GM23338 (cell line): ENCODE measurements at regions not wholly inside any gene's neighbourhood (a gene's known extent, or its start where the extent isn't known, plus 50 kb on each side); places are given as distances from the start of the nearest gene placed in this dataset.

Experiments
- ATAC-seq: fragments of 200-7000 bp; cut with Tn5 transposase; 3 replicates; pipeline ENCODE4 v1.9.1; 2020
- DNase-seq: peaks from one replicate; pipeline ENCODE4 v3.0.0-alpha.2; 2015; ENCODE audit warnings: low spot score
- H2AFZ ChIP-seq: fragments of 200-600 bp; sonication (generic); 2 replicates; pipeline ENCODE4 v1.8.0; 2016; ENCODE audit warnings: antibody characterized with exemption, mild to moderate bottlenecking, moderate library complexity
- H3F3A ChIP-seq: fragments of 200-600 bp; sonication (generic); replicated peaks from 2 replicates; pipeline ENCODE4 v1.8.0; 2017; ENCODE audit warnings: antibody characterized with exemption, mixed run types, low read depth
- H3K27ac ChIP-seq: fragments of 200-600 bp; sonication (generic); 2 replicates; pipeline ENCODE4 v1.6.1; 2016; ENCODE audit warnings: low read depth
- H3K27me3 ChIP-seq: fragments of 200-600 bp; sonication (generic); 2 replicates; pipeline ENCODE4 v1.8.0; 2016; ENCODE audit warnings: mild to moderate bottlenecking, mixed run types, moderate library complexity; ENCODE audit not compliant: insufficient read depth
- H3K36me3 ChIP-seq: fragments of 200-600 bp; sonication (generic); 2 replicates; pipeline ENCODE4 v1.8.0; 2016; ENCODE audit warnings: mild to moderate bottlenecking; ENCODE audit not compliant: insufficient read depth
- H3K4me1 ChIP-seq: fragments of 200-600 bp; sonication (generic); 2 replicates; pipeline ENCODE4 v1.8.0; 2016; ENCODE audit warnings: mild to moderate bottlenecking, moderate library complexity; ENCODE audit not compliant: insufficient read depth
- H3K4me2 ChIP-seq: fragments of 200-600 bp; sonication (generic); 2 replicates; pipeline ENCODE4 v1.7.1; 2017; ENCODE audit warnings: mixed run types
- H3K4me3 ChIP-seq: fragments of 200-600 bp; sonication (generic); 2 replicates; pipeline ENCODE4 v1.6.1; 2016; ENCODE audit warnings: mixed run types
- H3K79me2 ChIP-seq: fragments of 200-600 bp; sonication (generic); replicated peaks from 2 replicates; pipeline ENCODE4 v1.8.0; 2017; ENCODE audit warnings: mild to moderate bottlenecking; ENCODE audit not compliant: insufficient read depth
- H3K9me2 ChIP-seq: fragments of 200-600 bp; sonication (generic); 2 replicates; pipeline ENCODE4 v1.8.0; 2017; ENCODE audit not compliant: insufficient read depth
- H4K20me1 ChIP-seq: fragments of 200-600 bp; sonication (generic); replicated peaks from 2 replicates; pipeline ENCODE4 v1.8.0; 2017; ENCODE audit warnings: mild to moderate bottlenecking; ENCODE audit not compliant: insufficient read depth
- H3K27ac Mint-ChIP-seq: 2 replicates; pipeline ENCODE4 v1.8.0; 2020; ENCODE audit warnings: inconsistent platforms, mild to moderate bottlenecking, moderate library complexity, mixed read lengths
- H3K27me3 Mint-ChIP-seq: 3 replicates; pipeline ENCODE4 v1.8.0; 2022; ENCODE audit warnings: low read depth, mild to moderate bottlenecking, moderate library complexity, mixed read lengths, inconsistent platforms; ENCODE audit not compliant: insufficient read depth, poor library complexity
- H3K36me3 Mint-ChIP-seq: 3 replicates; pipeline ENCODE4 v1.8.0; 2021; ENCODE audit warnings: low read depth, mild to moderate bottlenecking, inconsistent platforms, moderate library complexity, mixed read lengths
- H3K4me1 Mint-ChIP-seq: 3 replicates; pipeline ENCODE4 v1.8.0; 2020; ENCODE audit warnings: mild to moderate bottlenecking, inconsistent platforms, mixed read lengths
- H3K4me3 Mint-ChIP-seq: 3 replicates; pipeline ENCODE4 v1.8.0; 2021; ENCODE audit warnings: moderate library complexity, mild to moderate bottlenecking, inconsistent platforms, mixed read lengths
- H3K9me3 Mint-ChIP-seq: 3 replicates; pipeline ENCODE4 v1.8.0; 2020; ENCODE audit warnings: moderate library complexity, mild to moderate bottlenecking, inconsistent platforms, mixed read lengths
- CREB1 ChIP-seq: fragments of 250-450 bp; sonication (Bioruptor Pico); IDR thresholded peaks from 2 replicates; pipeline ENCODE4 v1.5.0; 2020; ENCODE audit warnings: low read depth, mild to moderate bottlenecking, moderate library complexity
- EZH2 ChIP-seq: fragments of 200-600 bp; sonication (generic); IDR thresholded peaks from one replicate; pipeline ENCODE4 v1.8.0; 2017; ENCODE audit warnings: antibody characterized with exemption, mild to moderate bottlenecking, low read depth; ENCODE audit not compliant: unreplicated experiment
- EZH2phosphoT487 ChIP-seq: fragments of 200-600 bp; sonication (generic); IDR thresholded peaks from one replicate; pipeline ENCODE4 v1.8.1; 2018; ENCODE audit warnings: antibody characterized with exemption; ENCODE audit not compliant: unreplicated experiment
- JUNB ChIP-seq: IDR thresholded peaks from one replicate; pipeline ENCODE4 v1.6.1; 2016; ENCODE audit warnings: antibody characterized with exemption; ENCODE audit not compliant: unreplicated experiment
- NANOG ChIP-seq: IDR thresholded peaks from 2 replicates; pipeline ENCODE4 v1.6.1; 2016; ENCODE audit warnings: antibody characterized with exemption, borderline replicate concordance
- POLR2AphosphoS5 ChIP-seq: IDR thresholded peaks from 2 replicates; pipeline ENCODE4 v1.6.1; 2016; ENCODE audit warnings: antibody characterized with exemption, low read depth
- REST ChIP-seq: IDR thresholded peaks from one replicate; pipeline ENCODE4 v1.6.1; 2018; ENCODE audit warnings: antibody characterized with exemption; ENCODE audit not compliant: unreplicated experiment
- STAT1 ChIP-seq: IDR thresholded peaks from one replicate; pipeline ENCODE4 v1.6.1; 2016; ENCODE audit warnings: antibody characterized with exemption; ENCODE audit not compliant: unreplicated experiment
- ZNF114 ChIP-seq: fragments of 250-450 bp; sonication (Bioruptor Pico); IDR thresholded peaks from 2 replicates; pipeline ENCODE4 v1.5.0; 2020; ENCODE audit warnings: mild to moderate bottlenecking, moderate library complexity
- ZNF331 ChIP-seq: fragments of 250-450 bp; sonication (Bioruptor Pico); IDR thresholded peaks from 2 replicates; pipeline ENCODE4 v1.5.0; 2020; ENCODE audit warnings: low read depth, mild to moderate bottlenecking, moderate library complexity
- ZNF462 ChIP-seq: fragments of 250-450 bp; sonication (Bioruptor Pico); IDR thresholded peaks from 2 replicates; pipeline ENCODE4 v1.5.0; 2020; ENCODE audit warnings: mild to moderate bottlenecking, moderate library complexity
- TF ChIP-seq, protein P1 (sequence below): IDR thresholded peaks from 2 replicates; pipeline ENCODE4 v1.6.1; 2016; ENCODE audit warnings: antibody characterized with exemption
- TF ChIP-seq, protein P2 (sequence below), 2 experiments: fragments of 200-600 bp in 1 of 2; sonication (generic) in 1 of 2; conservative IDR thresholded peaks; 2 replicates each; pipeline versions ENCODE4 v1.5.1 to v1.6.1; 2016 to 2017; ENCODE audit warnings: antibody characterized with exemption in 2 of 2, low read depth in 2 of 2, mild to moderate bottlenecking in 2 of 2, moderate library complexity in 1 of 2

GRCh38 chr2:220876080-220876824 is 695.9 kb downstream of the EPHA4 start:
- H3K4me1 Mint-ChIP-seq = no peaks in the 10 kb centered on the region
- Histone ChIP-seq H3K4me1 (no peaks in the 10 kb centered on the region), H3K79me2 (no peaks in the 10 kb centered on the region), H3K4me3 (no peak overlapping the region), H3K9me2 (peaks cover 8% of the 10 kb centered on the region; the same call in 1 of the 2 replicates), H3K27me3 (no peaks in the 10 kb centered on the region), H3K36me3 (no peaks in the 10 kb centered on the region), H2AFZ (no peak overlapping the region), H3F3A (no peaks in the 10 kb centered on the region), H3K4me2 (no peak overlapping the region), H4K20me1 (no peaks in the 10 kb centered on the region), H3K27ac (no peak overlapping the region)
- H3K36me3 Mint-ChIP-seq = no peaks in the 10 kb centered on the region; the same call in 2 of the 3 replicates
- ATAC-seq = no peak
- H3K27me3 Mint-ChIP-seq = peaks cover 2% of the 10 kb centered on the region
- TF ChIP-seq, protein P1, sequence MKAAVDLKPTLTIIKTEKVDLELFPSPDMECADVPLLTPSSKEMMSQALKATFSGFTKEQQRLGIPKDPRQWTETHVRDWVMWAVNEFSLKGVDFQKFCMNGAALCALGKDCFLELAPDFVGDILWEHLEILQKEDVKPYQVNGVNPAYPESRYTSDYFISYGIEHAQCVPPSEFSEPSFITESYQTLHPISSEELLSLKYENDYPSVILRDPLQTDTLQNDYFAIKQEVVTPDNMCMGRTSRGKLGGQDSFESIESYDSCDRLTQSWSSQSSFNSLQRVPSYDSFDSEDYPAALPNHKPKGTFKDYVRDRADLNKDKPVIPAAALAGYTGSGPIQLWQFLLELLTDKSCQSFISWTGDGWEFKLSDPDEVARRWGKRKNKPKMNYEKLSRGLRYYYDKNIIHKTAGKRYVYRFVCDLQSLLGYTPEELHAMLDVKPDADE = no peak
- TF ChIP-seq POLR2AphosphoS5 (no peak), REST (no peak), ZNF114 (CRISPR knock-in tag) (no peak), EZH2phosphoT487 (no peak), STAT1 (no peak), ZNF331 (CRISPR knock-in tag) (no peak), ZNF462 (no peak), NANOG (no peak), EZH2 (no peak), JUNB (no peak), CREB1 (CRISPR knock-in tag) (no peak)
- TF ChIP-seq, protein P2, sequence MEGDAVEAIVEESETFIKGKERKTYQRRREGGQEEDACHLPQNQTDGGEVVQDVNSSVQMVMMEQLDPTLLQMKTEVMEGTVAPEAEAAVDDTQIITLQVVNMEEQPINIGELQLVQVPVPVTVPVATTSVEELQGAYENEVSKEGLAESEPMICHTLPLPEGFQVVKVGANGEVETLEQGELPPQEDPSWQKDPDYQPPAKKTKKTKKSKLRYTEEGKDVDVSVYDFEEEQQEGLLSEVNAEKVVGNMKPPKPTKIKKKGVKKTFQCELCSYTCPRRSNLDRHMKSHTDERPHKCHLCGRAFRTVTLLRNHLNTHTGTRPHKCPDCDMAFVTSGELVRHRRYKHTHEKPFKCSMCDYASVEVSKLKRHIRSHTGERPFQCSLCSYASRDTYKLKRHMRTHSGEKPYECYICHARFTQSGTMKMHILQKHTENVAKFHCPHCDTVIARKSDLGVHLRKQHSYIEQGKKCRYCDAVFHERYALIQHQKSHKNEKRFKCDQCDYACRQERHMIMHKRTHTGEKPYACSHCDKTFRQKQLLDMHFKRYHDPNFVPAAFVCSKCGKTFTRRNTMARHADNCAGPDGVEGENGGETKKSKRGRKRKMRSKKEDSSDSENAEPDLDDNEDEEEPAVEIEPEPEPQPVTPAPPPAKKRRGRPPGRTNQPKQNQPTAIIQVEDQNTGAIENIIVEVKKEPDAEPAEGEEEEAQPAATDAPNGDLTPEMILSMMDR (conservative IDR thresholded peaks at IDR 0.05; ENCODE audit: low read depth in 2 of 2) = no peak
- no peak overlapping the region for H3K27ac Mint-ChIP-seq
- no peak overlapping the region for H3K4me3 Mint-ChIP-seq
- H3K9me3 Mint-ChIP-seq = no peaks in the 10 kb centered on the region; the same call in 2 of the 3 replicates
- no peak for DNase-seq
